Astrocyte (in vitro differentiated cells and primary cell): ENCODE measurements at regions not wholly inside any gene's neighbourhood (a gene's known extent, or its start where the extent isn't known, plus 50 kb on each side); places are given as distances from the start of the nearest gene placed in this dataset.

Experiments used
- EZH2 ChIP-seq: IDR thresholded peaks from 2 replicates; pipeline ENCODE4 v1.6.1; 2012; ENCODE audit warnings: mild to moderate bottlenecking, low read length, inconsistent platforms; ENCODE audit not compliant: insufficient read depth
- TF ChIP-seq, protein P1 (sequence below): IDR thresholded peaks from 2 replicates; pipeline ENCODE4 v1.5.1; 2011; ENCODE audit warnings: low read depth, mild to moderate bottlenecking, inconsistent platforms, low read length, moderate library complexity; ENCODE audit not compliant: insufficient read depth

DNA sequence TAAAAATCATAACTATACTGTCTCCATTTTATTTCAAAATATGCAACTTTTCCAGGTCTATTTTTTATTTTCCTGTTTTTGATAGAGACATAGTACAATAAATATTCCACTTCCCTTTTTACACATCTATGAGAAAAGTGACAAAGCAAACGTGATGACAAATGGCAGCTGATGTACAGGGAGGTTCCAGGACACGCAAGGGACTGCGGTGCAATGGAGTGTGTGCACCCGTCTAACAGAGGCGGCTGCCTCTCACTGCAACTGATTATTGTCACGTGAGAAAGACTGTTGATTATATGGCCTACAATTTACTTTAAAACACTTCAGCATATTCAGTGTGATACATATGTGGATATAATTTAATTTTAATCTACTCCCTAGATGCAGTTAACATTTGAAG is 142.6 kb downstream of the LRRC30 start:
- TF ChIP-seq EZH2 = no peak
- TF ChIP-seq, protein P1, sequence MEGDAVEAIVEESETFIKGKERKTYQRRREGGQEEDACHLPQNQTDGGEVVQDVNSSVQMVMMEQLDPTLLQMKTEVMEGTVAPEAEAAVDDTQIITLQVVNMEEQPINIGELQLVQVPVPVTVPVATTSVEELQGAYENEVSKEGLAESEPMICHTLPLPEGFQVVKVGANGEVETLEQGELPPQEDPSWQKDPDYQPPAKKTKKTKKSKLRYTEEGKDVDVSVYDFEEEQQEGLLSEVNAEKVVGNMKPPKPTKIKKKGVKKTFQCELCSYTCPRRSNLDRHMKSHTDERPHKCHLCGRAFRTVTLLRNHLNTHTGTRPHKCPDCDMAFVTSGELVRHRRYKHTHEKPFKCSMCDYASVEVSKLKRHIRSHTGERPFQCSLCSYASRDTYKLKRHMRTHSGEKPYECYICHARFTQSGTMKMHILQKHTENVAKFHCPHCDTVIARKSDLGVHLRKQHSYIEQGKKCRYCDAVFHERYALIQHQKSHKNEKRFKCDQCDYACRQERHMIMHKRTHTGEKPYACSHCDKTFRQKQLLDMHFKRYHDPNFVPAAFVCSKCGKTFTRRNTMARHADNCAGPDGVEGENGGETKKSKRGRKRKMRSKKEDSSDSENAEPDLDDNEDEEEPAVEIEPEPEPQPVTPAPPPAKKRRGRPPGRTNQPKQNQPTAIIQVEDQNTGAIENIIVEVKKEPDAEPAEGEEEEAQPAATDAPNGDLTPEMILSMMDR = no peak
